CD4-positive, alpha-beta T cell treated with Interleukin-2 at 100 ng/mL for 4 hours (primary cell): ENCODE measurements at regions not wholly inside any gene's neighbourhood (a gene's known extent, or its start where the extent isn't known, plus 50 kb on each side); places are given as distances from the start of the nearest gene placed in this dataset.

Experiments used
- DNase-seq: peaks from one replicate; pipeline ENCODE4 v3.0.0-alpha.2; 2020; ENCODE audit warnings: low spot score

DNA sequence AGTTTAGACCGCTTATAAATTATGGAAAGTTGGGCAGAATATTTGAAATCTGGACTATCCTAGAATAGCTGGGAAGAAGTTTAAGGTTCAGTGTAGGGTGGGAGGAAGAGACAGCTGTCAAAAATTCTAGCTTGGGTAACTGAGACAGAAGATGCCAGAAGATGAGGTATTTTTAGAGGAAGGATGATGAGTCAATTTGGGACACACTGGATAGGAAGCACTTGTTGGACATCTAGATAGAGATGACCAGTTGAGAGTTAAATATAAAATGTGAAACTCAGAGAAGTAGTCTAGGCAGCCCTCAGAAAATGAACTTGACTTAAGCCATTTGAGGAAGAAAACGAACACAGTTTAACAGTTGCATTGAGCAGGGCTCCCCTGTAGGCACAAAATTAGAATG, 137.9 kb upstream of the MAP9 start:
- DNase-seq: no peak

DNA sequence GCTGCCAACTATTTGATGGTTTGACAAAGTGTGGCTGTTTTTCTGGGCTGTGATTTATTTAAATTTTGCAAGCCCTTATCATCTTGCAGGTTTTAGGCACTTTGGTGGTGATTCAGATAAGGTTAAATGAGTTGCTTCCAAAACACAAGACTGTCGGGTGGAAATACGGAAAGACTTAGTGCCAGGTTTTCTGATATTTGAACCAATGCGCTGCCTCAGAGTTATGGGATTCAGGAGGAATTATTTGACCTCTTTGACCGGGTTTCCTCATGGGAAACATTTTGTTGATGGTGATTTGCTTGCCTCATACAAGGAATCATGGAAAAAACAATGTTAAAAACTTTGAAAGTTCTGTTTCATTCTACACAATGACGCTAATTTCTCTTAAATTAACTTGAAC, 136.1 kb upstream of the MAP9 start:
- no peak for DNase-seq

DNA sequence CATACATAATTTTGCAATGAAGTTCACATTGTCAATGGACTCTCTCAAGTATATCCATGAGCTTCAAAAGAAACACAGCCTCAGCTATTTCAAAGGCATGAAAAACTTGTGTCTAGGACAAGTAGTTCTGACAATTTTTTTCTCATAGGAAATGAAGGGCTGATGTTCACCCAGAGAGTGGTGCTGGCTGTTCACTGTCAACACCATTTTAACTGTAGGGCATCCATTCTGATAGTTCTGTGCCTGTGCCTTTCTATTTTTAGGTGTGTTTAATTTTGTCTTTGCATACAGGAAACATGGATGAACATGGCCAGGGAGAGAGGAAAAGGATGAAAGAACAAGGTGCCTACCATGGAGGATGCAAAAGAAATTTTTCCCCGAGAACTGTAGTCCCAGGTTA, 135.3 kb upstream of the MAP9 start:
- DNase-seq: no peak

DNA sequence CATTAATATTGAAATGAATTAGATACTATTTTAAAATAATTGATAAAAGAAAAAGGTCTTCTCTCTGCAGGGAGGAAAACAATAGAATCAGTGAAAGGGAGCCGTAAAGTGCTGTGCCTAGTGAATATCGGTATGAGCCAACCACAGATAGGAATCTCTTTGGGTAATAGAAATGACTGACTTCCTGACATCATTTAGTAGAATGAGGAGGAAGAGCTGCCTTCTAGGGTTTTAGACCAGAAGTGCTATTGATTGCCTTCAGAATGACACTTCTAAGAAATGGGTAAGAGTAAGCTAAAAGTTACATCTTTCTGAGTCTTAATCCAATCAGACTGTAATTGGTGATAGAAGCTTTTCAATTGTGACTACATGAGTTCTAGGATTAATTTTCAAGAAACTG, 134.0 kb upstream of the MAP9 start:
- DNase-seq: no peak

DNA sequence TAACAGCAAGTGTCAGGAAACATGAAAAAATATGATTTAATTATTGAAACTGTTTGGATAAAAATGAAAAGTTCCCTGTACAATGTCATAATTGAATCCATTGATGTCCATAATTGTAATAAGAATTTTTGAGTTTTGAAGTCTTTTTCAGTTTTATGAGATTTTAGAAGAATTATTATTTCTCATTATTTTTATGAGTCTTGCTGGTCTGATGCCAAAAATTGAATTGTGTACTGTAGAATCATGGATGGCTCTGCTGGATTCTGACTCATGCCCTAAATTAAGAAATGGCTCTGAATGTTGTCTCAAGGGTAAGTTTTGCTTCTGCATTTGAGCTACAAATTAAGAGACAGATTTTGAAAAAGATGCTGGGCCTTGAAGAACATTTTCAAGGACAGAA, 132.8 kb upstream of the MAP9 start:
- no peak for DNase-seq

DNA sequence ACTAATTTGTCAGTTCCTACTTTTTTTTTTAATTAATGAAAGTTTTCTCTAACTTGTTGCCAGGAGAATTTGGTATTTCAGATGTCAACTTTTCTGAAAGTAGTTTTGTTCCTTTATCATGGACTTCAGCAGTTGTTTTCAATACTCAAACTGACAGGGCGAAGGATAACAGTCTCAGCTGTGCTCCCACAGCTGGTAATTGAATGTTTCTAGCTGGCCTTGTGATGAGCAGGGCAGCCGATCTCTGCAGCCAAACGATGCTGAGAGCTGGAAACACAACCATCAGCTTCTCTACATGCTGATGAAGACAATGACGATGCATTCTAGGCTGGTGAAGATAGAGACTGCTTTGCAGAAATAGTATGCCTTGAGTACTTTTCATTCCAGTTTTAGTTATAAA, 130.0 kb upstream of the MAP9 start:
- no peak for DNase-seq

DNA sequence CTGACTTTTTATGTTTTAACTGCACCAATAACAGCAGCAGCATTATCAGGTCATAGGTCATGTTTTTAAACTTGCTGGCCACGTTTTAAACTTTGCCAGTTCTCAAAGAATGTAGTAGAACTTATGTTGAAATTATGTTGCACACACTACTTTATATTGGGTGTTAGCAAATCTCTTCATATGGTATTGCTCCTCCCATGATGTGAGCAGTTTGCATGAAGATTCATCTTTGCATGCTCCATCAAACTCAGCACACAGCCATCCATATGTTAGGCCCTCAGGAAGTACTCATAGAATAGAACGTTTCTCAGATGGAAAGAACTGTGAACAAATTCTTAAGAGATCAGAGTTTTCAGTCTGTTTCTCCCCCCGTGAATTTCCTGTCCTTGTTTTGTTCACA, 128.6 kb upstream of the MAP9 start:
- DNase-seq: no peak

DNA sequence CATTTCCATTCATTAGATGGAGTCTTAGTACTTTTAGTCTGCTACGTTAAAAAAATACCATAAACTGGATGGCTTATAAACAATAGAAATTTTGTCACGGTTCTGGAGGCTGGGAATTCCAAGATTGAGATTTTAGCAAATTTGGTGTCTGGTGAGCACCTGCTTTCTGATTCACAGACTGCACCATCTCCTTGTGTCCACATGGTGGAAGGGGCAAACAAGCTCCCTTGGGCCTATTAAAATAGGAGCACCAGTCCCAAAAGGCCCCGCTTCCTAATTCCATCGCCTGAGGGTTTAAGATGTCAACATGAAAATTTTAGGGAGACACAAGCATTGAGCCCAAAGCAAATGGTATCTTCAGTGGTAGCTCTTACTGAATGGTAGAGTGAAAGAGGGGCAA, 120.5 kb upstream of the MAP9 start:
- DNase-seq: no peak

DNA sequence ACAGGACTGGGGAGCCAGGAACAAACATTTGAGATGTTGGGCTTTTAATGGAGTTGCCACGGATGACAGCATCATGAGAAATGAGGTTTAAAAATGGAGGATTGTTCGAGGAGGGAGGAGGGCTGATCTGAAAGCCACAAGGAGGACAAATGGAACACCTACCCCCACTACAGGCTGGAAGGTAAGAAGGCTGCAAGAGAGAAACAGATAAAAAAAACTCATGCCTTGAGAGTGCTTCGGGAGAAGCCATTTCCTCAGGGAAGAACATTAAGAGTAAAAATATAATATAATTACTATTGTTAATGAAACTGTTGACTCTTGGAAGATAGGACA, 119.5 kb upstream of the MAP9 start:
- DNase-seq: no peak

DNA sequence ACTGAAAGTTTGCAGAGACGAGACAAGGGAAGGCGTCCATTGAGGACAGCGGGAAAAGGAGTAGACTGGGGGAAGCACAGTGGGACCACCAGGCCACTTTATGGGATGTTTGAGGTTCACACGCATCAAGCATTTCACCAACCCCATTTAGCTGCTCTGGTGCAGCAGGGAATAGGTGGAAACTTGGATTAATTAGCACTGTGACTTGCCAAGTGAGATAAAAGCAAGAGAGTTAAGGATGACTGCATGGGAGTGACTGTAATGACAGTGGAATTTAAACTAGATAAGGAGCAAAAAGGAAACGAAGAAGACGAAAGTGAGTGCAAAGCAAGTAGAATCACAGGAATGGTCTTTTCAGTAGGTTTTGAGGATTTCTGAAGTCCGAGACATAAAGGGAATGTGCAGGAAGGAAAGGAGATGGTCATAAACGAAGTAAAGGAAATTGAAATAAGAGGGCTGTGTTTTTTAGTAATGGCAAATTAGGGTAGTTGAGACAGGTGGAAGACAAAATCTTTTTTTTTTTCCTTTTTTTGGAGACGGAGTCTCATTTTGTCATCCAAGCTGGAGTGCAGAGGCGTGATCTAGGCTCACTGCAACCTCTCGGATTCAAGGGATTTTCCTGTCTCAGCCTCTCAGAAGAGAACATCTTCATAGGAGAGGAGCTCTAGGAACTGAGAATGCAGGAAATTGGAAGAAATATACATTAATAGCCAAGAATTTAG, 119.0 kb upstream of the MAP9 start:
- no peak for DNase-seq

DNA sequence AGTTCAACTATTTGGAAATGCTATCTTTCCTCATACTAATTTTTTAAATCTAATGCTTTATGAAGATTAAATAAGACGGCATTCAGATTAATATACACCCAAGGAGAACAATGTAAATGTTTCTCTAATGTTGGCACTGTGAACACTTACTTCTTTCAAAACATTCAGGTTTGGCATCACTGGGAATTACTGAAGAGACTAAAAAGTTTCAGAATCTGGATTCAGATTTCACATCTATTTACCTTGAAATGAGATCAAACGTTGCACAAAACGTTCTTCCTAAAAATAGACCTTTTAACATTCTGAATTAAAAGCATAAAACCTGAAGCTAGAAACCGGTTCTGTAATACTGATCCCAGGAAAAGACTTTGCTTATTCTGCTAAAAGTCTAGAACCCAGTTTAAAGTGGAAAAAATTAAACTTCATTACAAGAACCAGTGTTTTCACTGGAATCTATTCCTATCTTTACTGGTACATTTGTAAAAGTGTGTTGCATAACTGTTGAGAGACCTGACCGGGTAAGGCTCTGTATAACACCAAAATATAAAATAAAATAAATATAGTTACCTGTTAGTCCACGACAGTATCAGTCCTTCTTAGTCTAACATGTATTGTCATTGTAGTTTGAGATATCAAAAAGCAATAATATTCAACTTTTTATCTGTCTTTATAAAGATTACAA, 117.4 kb upstream of the MAP9 start:
- no peak for DNase-seq

DNA sequence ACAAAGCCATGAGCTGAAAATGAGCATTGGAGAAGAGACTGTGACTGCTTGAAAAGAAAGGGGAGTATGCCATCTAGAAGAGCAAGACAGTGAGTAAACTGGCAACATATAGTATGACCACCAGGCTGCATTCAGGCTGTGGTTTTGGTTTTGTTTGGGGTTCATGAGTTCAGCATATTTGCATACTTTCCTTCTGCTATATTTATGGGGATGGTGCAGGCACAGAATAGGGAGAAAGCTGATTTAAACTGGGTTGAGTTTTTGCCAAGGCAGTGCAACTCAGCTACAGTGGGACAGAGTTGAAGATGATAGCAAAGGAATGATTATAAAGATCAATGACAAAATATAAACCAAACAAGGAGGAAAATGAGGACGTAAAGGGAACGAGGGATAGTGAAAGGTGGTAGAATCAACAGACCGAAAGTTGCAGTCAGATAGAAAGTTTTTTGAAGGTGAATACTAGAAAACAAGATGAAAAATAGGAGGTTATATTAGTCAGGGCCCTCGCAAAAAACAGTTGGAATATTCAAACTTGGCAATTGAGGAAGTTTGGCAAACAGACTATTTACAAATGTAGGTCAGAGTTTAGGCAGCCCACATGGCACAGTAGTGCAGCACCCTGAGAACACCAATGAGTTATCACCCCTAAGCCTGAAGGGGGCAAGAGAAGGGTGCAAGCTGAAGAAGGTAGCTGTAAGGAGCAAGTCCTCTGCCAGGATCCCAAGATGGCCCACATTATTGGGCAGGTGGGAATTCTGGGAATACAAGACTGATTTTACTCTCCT, 114.8 kb upstream of the MAP9 start:
- DNase-seq: no peak

DNA sequence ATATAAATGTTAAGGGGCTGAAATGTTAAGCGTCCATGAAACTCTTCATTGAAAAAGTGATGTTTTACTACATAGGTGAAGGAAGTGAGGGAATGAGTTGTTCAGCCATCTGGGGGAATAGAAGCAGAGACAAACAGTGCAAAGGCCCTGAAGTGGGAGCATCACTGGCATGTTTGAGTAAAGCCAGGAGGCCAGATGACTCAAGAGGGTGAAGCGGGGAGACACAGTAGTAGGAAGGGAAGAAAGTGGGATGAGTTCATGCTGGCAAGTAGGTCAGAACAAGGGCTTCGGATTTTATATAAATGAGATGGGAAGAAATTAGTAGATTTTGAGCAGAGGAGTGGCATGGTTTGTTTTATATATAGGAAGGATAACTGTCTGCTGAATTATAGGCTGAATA, 112.5 kb upstream of the MAP9 start:
- DNase-seq: no peak

DNA sequence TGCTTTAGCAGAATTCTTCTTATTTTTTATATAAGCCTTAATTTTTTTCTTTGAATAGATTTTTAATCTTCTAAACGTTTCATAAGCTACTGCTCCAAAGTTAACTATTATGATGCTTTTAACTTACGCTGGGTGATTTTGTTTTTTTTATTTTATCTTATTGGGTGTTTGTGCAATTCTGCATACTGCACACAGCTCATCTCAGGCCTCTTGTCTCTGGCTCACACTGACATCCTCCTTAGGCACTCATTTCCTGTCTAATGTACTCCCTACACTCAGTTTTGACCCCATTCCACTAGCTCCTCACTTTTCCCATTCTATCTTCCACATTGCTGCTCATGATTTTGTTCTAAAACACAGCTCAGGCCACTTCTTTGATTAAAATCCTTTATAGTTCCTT, 111.9 kb upstream of the MAP9 start:
- no peak for DNase-seq

DNA sequence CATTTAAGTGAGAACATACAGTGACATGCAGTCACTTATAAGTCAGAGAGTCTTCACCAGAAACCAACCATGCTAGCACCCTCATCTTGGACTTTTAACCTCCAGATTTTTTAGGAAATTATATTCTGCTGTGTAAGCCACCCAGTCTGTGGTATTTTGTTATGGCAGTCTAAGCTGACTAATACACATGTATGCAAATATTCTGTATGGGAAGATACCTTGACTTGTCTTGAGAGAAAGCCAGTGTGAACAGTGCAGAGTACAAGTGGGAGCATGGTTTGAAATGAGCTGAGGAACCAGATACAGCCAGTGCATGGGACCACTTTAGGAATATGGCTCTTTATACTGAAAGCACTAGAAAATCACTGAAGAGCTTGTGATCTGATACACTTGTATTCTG, 110.4 kb upstream of the MAP9 start:
- DNase-seq: no peak

DNA sequence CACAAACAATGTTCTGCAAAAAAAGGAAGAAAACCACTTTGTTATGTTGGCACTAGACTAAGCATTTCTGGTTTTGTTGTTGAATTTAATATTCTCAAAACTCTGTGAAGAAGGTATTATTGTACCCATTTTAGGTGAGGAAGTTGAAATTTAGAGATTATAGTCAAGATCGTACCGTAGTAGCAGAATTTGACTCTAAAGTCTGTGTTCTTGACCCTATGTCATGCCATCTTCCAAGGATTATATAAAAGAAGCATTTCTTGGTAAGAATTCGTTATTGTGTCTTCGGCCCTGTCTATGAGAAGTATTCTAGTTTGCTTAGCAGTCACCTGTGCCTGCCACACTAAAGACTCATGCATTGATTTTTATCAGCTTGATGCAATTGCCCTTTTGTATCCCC, 104.4 kb upstream of the MAP9 start:
- no peak for DNase-seq

DNA sequence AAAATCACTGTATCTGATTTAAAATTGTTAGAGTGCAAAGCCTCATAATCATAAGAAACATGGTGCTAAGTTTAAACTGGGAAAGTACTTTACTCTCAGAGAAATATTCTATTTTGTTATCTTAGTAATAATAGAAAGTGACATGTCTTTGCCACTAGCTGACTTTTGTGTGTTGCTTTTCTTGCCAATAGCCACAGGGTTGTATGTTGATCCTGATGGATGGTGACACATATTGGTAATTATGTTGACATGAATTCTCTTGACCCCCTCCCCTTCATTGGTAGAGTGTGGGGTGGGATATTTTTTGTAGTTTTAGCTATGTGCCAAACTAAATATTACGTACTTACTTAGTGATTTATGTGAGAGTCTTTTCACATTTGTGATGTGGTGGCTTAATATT, 103.1 kb upstream of the MAP9 start:
- DNase-seq: no peak

DNA sequence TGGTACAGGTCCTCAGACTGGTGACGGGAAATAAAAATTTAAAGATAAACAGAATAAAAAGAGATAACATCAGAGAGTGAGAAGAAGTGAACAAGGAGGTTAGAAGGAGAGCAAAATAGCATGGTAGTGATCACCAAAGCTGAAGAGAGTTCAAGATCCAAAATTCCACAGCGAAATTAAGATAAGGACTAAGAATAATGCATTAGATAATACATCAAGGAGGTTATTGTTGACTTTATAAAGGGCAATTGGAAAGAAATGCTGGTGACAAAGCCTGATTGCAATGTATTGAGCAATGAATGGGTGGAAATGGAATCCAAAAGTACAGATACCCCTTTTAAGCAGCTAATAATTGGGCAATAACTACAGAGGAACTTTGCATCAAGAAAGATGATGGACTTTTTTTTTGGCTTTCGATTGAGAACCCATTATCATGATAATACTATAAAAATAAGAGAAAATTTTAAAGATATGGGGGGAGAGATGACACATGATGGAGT, 101.6 kb upstream of the MAP9 start:
- DNase-seq: no peak

DNA sequence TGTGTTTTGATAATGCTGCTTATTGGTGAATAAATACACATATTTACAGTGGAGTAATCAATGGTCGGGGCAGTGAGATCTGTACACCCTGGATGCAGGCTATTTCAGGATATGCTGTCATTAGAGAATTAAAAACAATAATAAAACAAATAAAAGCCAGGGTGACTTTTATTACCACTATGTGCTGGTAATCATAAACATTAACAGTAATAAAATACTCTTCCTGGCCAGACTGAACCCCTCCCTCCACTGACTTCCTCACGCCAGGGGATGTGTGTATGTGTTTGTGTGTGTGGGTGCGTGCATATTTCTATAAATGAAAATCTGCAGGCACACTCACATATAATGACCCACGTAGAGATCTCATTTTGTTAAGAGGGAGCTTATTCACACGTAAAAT, 98.0 kb upstream of the MAP9 start:
- no peak for DNase-seq

DNA sequence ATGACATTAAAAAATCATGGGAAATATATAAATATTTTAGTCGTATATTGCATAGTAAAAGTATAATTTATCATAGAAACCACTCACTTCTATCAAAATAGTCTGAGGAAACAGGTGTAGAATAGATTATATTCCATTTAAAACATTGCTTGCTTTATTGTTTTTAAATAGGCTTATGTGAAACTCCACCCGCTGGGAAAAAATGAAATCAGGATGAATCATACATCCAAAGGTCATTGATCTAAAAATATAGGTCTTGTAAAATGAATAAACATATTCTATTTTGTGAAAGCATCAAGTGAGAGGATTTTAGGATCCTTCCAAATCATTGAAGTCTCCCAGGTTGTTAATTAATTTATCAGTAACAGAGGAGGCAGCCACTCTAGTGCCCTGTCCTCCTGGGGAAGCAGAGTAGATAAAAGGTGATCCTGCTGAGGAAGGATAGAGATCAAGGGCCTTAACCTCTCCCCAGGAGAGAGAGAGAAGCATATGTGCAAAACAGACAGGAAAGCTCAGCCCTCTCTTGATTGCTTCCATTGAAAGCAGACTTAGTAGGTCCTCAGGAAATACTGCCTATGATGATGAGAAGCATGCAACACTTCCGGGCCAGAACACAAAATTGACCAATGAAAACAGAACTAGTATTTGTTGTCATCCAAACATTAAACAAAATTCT, 96.8 kb upstream of the MAP9 start:
- DNase-seq: no peak

DNA sequence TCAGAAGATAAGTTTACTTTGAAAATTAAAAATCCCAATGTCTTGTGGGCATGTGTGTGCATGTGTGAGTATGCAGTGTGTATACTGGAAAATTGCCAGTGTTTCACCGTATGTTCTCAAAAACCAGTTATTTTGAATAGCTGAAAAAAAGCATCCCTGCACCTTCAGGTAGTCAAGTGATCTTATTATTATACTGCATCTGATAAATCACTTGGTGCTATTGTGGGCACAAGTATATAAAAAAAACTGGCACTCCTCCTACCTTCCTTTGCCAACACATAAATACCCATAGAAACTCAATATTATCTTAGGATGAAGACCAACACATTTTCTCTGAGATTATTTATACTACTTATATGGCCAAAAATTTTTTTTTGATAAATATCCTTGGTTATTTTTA, 91.5 kb upstream of the MAP9 start:
- no peak for DNase-seq

DNA sequence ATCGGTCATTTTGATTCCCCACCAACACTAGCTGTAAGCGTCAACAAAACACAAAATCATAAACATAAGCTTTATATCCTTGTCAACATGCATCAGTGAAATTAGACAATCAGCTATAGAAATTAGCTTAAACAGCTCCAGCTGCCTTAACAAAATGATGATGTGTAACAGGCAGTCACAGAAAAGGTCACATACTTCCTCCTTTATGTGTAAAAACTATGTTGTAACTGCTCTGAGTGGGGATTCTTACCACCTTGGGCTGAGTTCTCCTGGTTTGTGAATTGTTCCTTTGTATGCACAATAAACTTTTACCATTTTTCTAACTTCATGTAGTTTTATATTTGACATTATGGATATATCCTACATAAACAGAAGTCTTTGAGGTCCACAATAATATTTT, 73.9 kb upstream of the MAP9 start:
- DNase-seq: no peak

DNA sequence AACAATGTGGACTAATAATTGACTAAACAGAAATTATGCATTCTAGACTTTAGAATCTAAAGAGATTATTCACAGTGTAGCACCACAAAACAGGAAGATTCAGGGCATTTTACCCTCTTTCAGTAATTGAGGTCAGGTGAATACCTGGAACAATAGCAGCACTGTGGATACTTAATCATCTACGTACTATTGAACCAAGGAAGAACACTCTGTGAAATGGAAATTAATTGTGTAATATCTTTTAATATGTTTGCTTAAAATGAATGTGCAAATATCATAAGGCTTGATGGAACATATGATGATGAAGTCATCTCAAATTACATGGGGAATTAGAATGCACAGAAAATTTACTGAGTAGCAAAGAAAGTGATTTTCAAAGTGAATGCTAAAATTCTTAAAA, 68.5 kb upstream of the MAP9 start:
- no peak for DNase-seq
